Activated B cell treated with CpG ODN at 0.5 μM for 24 hours (primary cell): ENCODE measurements at regions not wholly inside any gene's neighbourhood (a gene's known extent, or its start where the extent isn't known, plus 50 kb on each side); places are given as distances from the start of the nearest gene placed in this dataset.
"Not testable (repeated sequence)": the region's sequence is repeated elsewhere in the genome, so short reads cannot be mapped to it uniquely, and the experiment has no call there.

Experiments
- ATAC-seq: fragments of 200-7000 bp; cut with Tn5 transposase; one replicate; pipeline ENCODE4 v1.10.0; 2021; ENCODE audit warnings: low read depth, mild to moderate bottlenecking, moderate library complexity
- CTCF ChIA-PET: fragments of 350-600 bp; sonication (Branson Sonifier 250); formaldehyde crosslinking; loops from one replicate; lab custom pipeline; 2021; ENCODE audit warnings: antibody characterized with exemption; lab: Charles Lee
- POLR2A ChIA-PET: fragments of 350-600 bp; sonication (Branson Sonifier 250); formaldehyde crosslinking; loops from one replicate; lab custom pipeline; 2021; ENCODE audit warnings: antibody characterized with exemption; lab: Charles Lee
- DNase-seq: peaks from one replicate; pipeline ENCODE4 v3.0.0; 2022
- H3K27ac Mint-ChIP-seq: one replicate; pipeline ENCODE4 v1.8.0; 2020; ENCODE audit warnings: mixed read lengths
- H3K27me3 Mint-ChIP-seq: one replicate; pipeline ENCODE4 v1.8.0; 2021; ENCODE audit warnings: mixed read lengths
- H3K36me3 Mint-ChIP-seq: one replicate; pipeline ENCODE4 v1.8.0; 2021; ENCODE audit warnings: low read depth, mixed read lengths
- H3K4me1 Mint-ChIP-seq: one replicate; pipeline ENCODE4 v1.8.0; 2021; ENCODE audit warnings: mixed read lengths
- H3K4me3 Mint-ChIP-seq: one replicate; pipeline ENCODE4 v1.8.0; 2020; ENCODE audit warnings: mild to moderate bottlenecking, mixed read lengths
- H3K9me3 Mint-ChIP-seq: one replicate; pipeline ENCODE4 v1.8.0; 2020; ENCODE audit warnings: mixed read lengths
- intact Hi-C: fragments of 100-400 bp; cut with micrococcal nuclease; formaldehyde crosslinking; loops from one replicate; pipeline ENCODE4 v1.15.1; 2024
- TF ChIP-seq, protein P1 (sequence below): fragments of 200-600 bp; IDR thresholded peaks from one replicate; pipeline ENCODE4 v1.8.0; 2022; ENCODE audit warnings: antibody characterized with exemption, mild to moderate bottlenecking

DNA sequence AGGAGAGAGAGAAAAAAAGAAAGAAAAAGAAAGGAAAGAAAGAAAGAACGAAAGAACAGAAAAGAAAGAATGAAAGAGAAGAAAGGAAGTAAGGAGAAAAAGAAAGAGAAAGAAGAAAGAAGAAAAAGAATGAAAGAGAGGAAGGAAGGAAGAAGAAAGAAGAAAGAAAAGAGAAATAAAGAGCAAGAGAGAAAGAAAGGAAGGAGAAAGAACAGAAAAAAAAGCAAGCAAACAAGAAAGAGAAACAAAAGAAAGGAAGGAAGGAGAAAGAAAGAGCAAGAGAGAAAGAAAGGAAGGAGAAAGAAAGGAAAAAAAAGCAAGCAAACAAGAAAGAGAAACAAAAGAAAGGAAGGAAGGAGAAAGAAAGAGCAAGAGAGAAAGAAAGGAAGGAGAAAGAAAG, 916.8 kb upstream of the FANCL start:
- intact Hi-C loops = not testable (repeated sequence)

DNA sequence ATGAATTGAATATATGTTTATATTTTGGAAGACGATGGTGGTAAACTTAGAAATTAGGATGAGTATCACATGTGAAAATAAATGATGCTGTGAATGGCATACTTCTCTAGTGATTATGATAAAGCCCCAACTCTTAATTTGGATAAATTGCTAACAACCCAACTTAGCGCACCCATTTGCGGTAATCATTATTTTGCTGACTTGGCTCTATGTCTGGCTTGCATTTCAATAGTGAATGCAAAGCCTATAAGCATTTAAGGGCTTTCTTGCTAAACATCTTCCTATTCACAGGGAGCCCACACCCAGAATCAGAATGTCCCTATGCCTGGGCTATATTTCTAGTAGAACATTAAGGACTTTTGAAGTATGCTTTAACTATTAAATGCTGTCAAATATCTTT, 910.7 kb upstream of the FANCL start:
- Mint-ChIP-seq H3K27me3 (peaks cover 4% of the 10 kb centered on the region), H3K4me1 (peaks cover 3% of the 10 kb centered on the region), H3K4me3 (no peak overlapping the region), H3K36me3 (no peaks in the 10 kb centered on the region), H3K9me3 (no peaks in the 10 kb centered on the region), H3K27ac (no peak overlapping the region)
- ATAC-seq = no peak
- POLR2A ChIA-PET = no interaction called here
- DNase-seq = no peak
- intact Hi-C loops = no loop called here
- CTCF ChIA-PET = no interaction called here
- TF ChIP-seq, protein P1, sequence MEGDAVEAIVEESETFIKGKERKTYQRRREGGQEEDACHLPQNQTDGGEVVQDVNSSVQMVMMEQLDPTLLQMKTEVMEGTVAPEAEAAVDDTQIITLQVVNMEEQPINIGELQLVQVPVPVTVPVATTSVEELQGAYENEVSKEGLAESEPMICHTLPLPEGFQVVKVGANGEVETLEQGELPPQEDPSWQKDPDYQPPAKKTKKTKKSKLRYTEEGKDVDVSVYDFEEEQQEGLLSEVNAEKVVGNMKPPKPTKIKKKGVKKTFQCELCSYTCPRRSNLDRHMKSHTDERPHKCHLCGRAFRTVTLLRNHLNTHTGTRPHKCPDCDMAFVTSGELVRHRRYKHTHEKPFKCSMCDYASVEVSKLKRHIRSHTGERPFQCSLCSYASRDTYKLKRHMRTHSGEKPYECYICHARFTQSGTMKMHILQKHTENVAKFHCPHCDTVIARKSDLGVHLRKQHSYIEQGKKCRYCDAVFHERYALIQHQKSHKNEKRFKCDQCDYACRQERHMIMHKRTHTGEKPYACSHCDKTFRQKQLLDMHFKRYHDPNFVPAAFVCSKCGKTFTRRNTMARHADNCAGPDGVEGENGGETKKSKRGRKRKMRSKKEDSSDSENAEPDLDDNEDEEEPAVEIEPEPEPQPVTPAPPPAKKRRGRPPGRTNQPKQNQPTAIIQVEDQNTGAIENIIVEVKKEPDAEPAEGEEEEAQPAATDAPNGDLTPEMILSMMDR = no peak

More for the DNA sequence above, 916.8 kb upstream of the FANCL start:
- DNase-seq, H3K9me3 Mint-ChIP-seq, POLR2A ChIA-PET, H3K36me3 Mint-ChIP-seq, H3K4me3 Mint-ChIP-seq, CTCF ChIA-PET, H3K4me1 Mint-ChIP-seq, ATAC-seq, H3K27ac Mint-ChIP-seq, H3K27me3 Mint-ChIP-seq: not testable (repeated sequence)
- TF ChIP-seq, protein P1 = peak; percentile 56

DNA sequence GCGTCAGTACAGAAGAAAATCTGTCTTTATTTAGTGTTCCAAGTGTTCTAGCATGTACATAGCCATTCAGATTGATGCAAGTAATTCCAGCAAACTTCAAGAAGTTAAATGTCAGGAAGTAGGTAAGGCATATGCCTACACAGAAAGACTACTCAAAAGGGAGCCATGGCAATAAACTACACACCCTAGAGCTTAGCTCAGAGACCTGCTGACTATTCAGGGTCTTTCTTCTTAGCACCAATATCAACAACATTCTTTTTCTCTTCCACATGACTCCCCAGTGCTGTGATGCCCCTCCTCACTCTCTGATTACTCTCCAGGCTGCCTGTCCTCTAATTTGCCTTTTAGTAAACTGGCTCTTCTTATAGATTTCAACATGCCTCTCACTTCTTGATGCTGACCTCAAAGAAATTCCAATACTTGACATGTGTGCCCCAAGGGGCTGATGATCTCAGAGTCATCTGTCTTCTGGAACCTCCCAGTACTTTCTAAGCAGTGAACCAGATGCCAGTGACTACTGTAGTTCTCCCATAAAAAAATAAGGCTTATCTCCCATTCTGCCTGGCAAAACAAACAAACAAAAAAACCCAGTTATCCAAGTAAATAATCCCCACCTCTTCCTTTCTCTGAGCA, 909.2 kb upstream of the FANCL start:
- Mint-ChIP-seq H3K9me3 (no peaks in the 10 kb centered on the region), H3K4me1 (peaks cover 3% of the 10 kb centered on the region), H3K36me3 (no peaks in the 10 kb centered on the region), H3K4me3 (no peak overlapping the region), H3K27ac (no peak overlapping the region), H3K27me3 (no peaks in the 10 kb centered on the region)
- TF ChIP-seq, protein P1 = no peak
- CTCF ChIA-PET = no interaction called here
- ATAC-seq = no peak
- no peak for DNase-seq
- POLR2A ChIA-PET = no interaction called here
- intact Hi-C loops = no loop called here

DNA sequence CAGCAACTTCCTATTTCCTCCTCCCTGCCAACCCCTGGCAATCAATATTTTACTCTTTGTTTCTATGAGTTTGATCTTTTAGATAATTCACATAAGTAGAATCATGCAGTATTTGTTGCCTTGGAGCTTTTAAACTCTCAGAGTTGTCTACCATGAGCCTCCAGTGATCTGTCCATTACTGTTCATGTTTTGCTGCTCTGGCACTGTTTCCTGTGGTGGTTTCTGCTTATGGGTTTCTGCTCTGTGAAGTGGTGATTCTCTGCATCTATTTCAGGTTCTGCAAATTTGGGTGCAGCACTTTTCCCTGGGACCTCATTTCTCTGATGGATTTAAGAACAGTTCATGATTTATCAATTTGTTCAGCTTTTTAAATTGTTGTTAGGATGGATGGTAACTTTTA, 908.1 kb upstream of the FANCL start:
- TF ChIP-seq, protein P1 = no peak
- H3K4me3 Mint-ChIP-seq = no peak overlapping the region
- no peaks in the 10 kb centered on the region for H3K9me3 Mint-ChIP-seq

DNA sequence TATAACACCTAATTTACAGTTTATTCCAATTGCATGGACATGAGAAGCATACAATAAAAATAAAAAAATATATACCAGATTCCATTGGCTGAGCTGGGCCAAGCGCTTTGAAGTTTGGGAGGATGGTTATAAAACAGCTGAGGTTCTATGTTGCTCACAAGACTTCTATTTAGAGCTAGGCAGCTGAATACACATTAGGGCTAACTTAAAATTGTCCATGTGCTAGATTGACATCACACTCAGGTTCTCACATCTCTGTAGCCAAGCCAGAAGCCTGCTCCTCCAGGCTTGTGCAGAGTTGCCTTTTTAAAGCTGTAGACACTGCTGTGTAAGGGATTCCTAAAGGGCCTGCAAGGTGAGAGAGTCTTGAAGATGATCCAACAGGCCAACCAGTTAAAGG, 871.1 kb upstream of the FANCL start:
- no peaks in the 10 kb centered on the region for H3K36me3 Mint-ChIP-seq
- TF ChIP-seq, protein P1 = no peak
- no peak for ATAC-seq
- H3K4me3 Mint-ChIP-seq = no peak overlapping the region
- POLR2A ChIA-PET = no interaction called here
- H3K4me1 Mint-ChIP-seq = no peaks in the 10 kb centered on the region
- no peaks in the 10 kb centered on the region for H3K9me3 Mint-ChIP-seq
- intact Hi-C loops = no loop called here
- no peak for DNase-seq
- CTCF ChIA-PET = no interaction called here
- no peak overlapping the region for H3K27ac Mint-ChIP-seq
- peaks cover 1% of the 10 kb centered on the region for H3K27me3 Mint-ChIP-seq

More for the DNA sequence above, 908.1 kb upstream of the FANCL start:
- H3K4me1 Mint-ChIP-seq = peaks cover 3% of the 10 kb centered on the region
- H3K36me3 Mint-ChIP-seq = no peaks in the 10 kb centered on the region
- intact Hi-C loops = no loop called here
- ChIA-PET CTCF (no interaction called here), POLR2A (no interaction called here)
- ATAC-seq (no peak), DNase-seq (no peak)
- no peaks in the 10 kb centered on the region for H3K27me3 Mint-ChIP-seq
- no peak overlapping the region for H3K27ac Mint-ChIP-seq
